ENCODE measurements at regions not wholly inside any gene's neighbourhood (a gene's known extent, or its start where the extent isn't known, plus 50 kb on each side); places are given as distances from the start of the nearest gene placed in this dataset.

- no peak overlapping the region for H3K4me3 ChIP-seq (ENCODE audit: low read depth, low read length)
- no peak for TF ChIP-seq CTCF (IDR thresholded peaks at IDR 0.05; ENCODE audit: low read depth, low read length)
Measured at GRCh38 chrX:149114001-149114400, 391.1 kb downstream of the IDS start.

- TF ChIP-seq CTCF (IDR thresholded peaks at IDR 0.05; ENCODE audit: low read depth, low read length) = no peak
- no peak overlapping the region for H3K4me3 ChIP-seq (ENCODE audit: low read depth, low read length)
Measured at GRCh38 chrX:149097786-149098185, 407.3 kb downstream of the IDS start.

GRCh38 chrX:149092179-149092578, 412.9 kb downstream of the IDS start:
- TF ChIP-seq CTCF (IDR thresholded peaks at IDR 0.05; ENCODE audit: low read depth, low read length) = no peak

GRCh38 chrX:149079805-149080406, 425.2 kb downstream of the IDS start:
- TF ChIP-seq CTCF (IDR thresholded peaks at IDR 0.05; ENCODE audit: low read depth, low read length) = no peak
- H3K4me3 ChIP-seq (ENCODE audit: low read depth, low read length) = no peak overlapping the region

More at GRCh38 chrX:149092179-149092578, 412.9 kb downstream of the IDS start:
- H3K4me3 ChIP-seq (ENCODE audit: low read depth, low read length) = no peak overlapping the region

- no peak for TF ChIP-seq CTCF (IDR thresholded peaks at IDR 0.05; ENCODE audit: low read depth, low read length)
- H3K4me3 ChIP-seq (ENCODE audit: low read depth, low read length) = no peak overlapping the region
Measured at GRCh38 chrX:149074398-149074797, 430.7 kb downstream of the IDS start.

DNA sequence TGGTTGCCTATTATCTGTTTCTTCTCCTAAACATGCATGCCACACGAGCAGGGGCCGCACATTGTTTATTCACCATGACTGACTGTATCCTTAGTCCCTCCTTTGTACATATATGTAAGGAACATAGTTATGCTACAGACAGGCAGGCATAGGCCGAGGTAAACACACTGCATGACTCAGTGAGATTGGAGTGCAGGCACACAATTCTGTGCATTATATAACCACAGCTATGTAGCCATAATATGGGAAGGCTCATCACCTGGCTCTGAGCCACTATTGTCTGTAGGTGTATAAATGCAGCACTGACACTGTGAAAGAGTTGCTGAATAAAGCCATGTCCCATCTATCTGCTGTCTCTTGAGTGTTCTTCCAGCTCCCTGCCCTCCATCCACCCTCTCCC, 431.6 kb downstream of the IDS start:
- H3K4me3 ChIP-seq (ENCODE audit: low read depth, low read length) = no peak overlapping the region
- TF ChIP-seq CTCF (IDR thresholded peaks at IDR 0.05; ENCODE audit: low read depth, low read length) = no peak

GRCh38 chrX:149069899-149070298, 435.2 kb downstream of the IDS start:
- H3K4me3 ChIP-seq (ENCODE audit: low read depth, low read length) = no peak overlapping the region
- no peak for TF ChIP-seq CTCF (IDR thresholded peaks at IDR 0.05; ENCODE audit: low read depth, low read length)

All from WI38 (cell line).